ENCODE measurements at regions not wholly inside any gene's neighbourhood (a gene's known extent, or its start where the extent isn't known, plus 50 kb on each side); places are given as distances from the start of the nearest gene placed in this dataset.

GRCh38 chr10:129371541-129371940 is 95.5 kb upstream of the MGMT start:
- H3K4me3 ChIP-seq (ENCODE audit: low read depth, low read length), result no peak overlapping the region
- TF ChIP-seq, protein P1, sequence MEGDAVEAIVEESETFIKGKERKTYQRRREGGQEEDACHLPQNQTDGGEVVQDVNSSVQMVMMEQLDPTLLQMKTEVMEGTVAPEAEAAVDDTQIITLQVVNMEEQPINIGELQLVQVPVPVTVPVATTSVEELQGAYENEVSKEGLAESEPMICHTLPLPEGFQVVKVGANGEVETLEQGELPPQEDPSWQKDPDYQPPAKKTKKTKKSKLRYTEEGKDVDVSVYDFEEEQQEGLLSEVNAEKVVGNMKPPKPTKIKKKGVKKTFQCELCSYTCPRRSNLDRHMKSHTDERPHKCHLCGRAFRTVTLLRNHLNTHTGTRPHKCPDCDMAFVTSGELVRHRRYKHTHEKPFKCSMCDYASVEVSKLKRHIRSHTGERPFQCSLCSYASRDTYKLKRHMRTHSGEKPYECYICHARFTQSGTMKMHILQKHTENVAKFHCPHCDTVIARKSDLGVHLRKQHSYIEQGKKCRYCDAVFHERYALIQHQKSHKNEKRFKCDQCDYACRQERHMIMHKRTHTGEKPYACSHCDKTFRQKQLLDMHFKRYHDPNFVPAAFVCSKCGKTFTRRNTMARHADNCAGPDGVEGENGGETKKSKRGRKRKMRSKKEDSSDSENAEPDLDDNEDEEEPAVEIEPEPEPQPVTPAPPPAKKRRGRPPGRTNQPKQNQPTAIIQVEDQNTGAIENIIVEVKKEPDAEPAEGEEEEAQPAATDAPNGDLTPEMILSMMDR (IDR thresholded peaks at IDR 0.05), result no peak
- H3K9me3 ChIP-seq (ENCODE audit: control insufficient read depth, low read length), result no peaks in the 10 kb centered on the region
- H3K27me3 ChIP-seq (ENCODE audit: control insufficient read depth, insufficient read depth, low read length), result no peaks in the 10 kb centered on the region
- no peaks in the 10 kb centered on the region for H3K79me2 ChIP-seq
- no peak overlapping the region for H3K4me2 ChIP-seq (ENCODE audit: low read length)
- H3K27ac ChIP-seq, result no peak overlapping the region
- no peaks in the 10 kb centered on the region for H3K36me3 ChIP-seq (ENCODE audit: control insufficient read depth, insufficient read depth, low read length)
- H3K4me1 ChIP-seq, result no peaks in the 10 kb centered on the region
- no peak overlapping the region for H2AFZ ChIP-seq
- H3K9ac ChIP-seq, result no peak overlapping the region

- H3K27ac ChIP-seq, result no peak overlapping the region
These were observed 94.9 kb upstream of the MGMT start for GRCh38 chr10:129372172-129372571.

GRCh38 chr10:129373231-129373630 is 93.8 kb upstream of the MGMT start:
- H3K79me2 ChIP-seq, result no peaks in the 10 kb centered on the region
- no peaks in the 10 kb centered on the region for H3K4me1 ChIP-seq
- no peak overlapping the region for H3K4me3 ChIP-seq (ENCODE audit: low read depth, low read length)
- H3K9ac ChIP-seq, result no peak overlapping the region
- H3K27me3 ChIP-seq (ENCODE audit: control insufficient read depth, insufficient read depth, low read length), result no peaks in the 10 kb centered on the region
- H3K27ac ChIP-seq, result no peak overlapping the region
- no peaks in the 10 kb centered on the region for H3K9me3 ChIP-seq (ENCODE audit: control insufficient read depth, low read length)
- H3K36me3 ChIP-seq (ENCODE audit: control insufficient read depth, insufficient read depth, low read length), result no peaks in the 10 kb centered on the region
- TF ChIP-seq, protein P1 (IDR thresholded peaks at IDR 0.05), result no peak
- no peak overlapping the region for H3K4me2 ChIP-seq (ENCODE audit: low read length)
- no peak overlapping the region for H2AFZ ChIP-seq

More at GRCh38 chr10:129372172-129372571, 94.9 kb upstream of the MGMT start:
- Histone ChIP-seq H3K4me2 (ENCODE audit: low read length) (no peak overlapping the region), H3K9ac (no peak overlapping the region), H3K79me2 (no peaks in the 10 kb centered on the region), H3K9me3 (ENCODE audit: control insufficient read depth, low read length) (no peaks in the 10 kb centered on the region), H3K4me3 (ENCODE audit: low read depth, low read length) (no peak overlapping the region), H3K36me3 (ENCODE audit: control insufficient read depth, insufficient read depth, low read length) (no peaks in the 10 kb centered on the region), H3K4me1 (no peaks in the 10 kb centered on the region), H3K27me3 (ENCODE audit: control insufficient read depth, insufficient read depth, low read length) (no peaks in the 10 kb centered on the region), H2AFZ (no peak overlapping the region)
- TF ChIP-seq, protein P1 (IDR thresholded peaks at IDR 0.05), result no peak

GRCh38 chr10:129373718-129374117 is 93.3 kb upstream of the MGMT start:
- no peaks in the 10 kb centered on the region for H3K9me3 ChIP-seq (ENCODE audit: control insufficient read depth, low read length)
- TF ChIP-seq, protein P1 (IDR thresholded peaks at IDR 0.05), result no peak
- no peak overlapping the region for H3K4me2 ChIP-seq (ENCODE audit: low read length)
- H3K79me2 ChIP-seq, result no peaks in the 10 kb centered on the region
- no peaks in the 10 kb centered on the region for H3K4me1 ChIP-seq
- no peak overlapping the region for H2AFZ ChIP-seq
- no peak overlapping the region for H3K27ac ChIP-seq
- H3K9ac ChIP-seq, result no peak overlapping the region
- H3K27me3 ChIP-seq (ENCODE audit: control insufficient read depth, insufficient read depth, low read length), result no peaks in the 10 kb centered on the region
- no peaks in the 10 kb centered on the region for H3K36me3 ChIP-seq (ENCODE audit: control insufficient read depth, insufficient read depth, low read length)
- H3K4me3 ChIP-seq (ENCODE audit: low read depth, low read length), result no peak overlapping the region

GRCh38 chr10:129375171-129375570 is 91.9 kb upstream of the MGMT start:
- no peak overlapping the region for H3K9ac ChIP-seq
- no peak overlapping the region for H3K27ac ChIP-seq
- no peaks in the 10 kb centered on the region for H3K36me3 ChIP-seq (ENCODE audit: control insufficient read depth, insufficient read depth, low read length)
- H3K27me3 ChIP-seq (ENCODE audit: control insufficient read depth, insufficient read depth, low read length), result no peaks in the 10 kb centered on the region
- no peaks in the 10 kb centered on the region for H3K79me2 ChIP-seq
- H3K4me2 ChIP-seq (ENCODE audit: low read length), result no peak overlapping the region
- H3K4me3 ChIP-seq (ENCODE audit: low read depth, low read length), result no peak overlapping the region
- H2AFZ ChIP-seq, result no peak overlapping the region
- H3K4me1 ChIP-seq, result no peaks in the 10 kb centered on the region
- no peaks in the 10 kb centered on the region for H3K9me3 ChIP-seq (ENCODE audit: control insufficient read depth, low read length)
- TF ChIP-seq, protein P1 (IDR thresholded peaks at IDR 0.05), result no peak

All from parathyroid adenoma (tissue), 2 donors.